Peyer's patch (tissue), 4 donors: ENCODE measurements at regions not wholly inside any gene's neighbourhood (a gene's known extent, or its start where the extent isn't known, plus 50 kb on each side); places are given as distances from the start of the nearest gene placed in this dataset.

ENCODE experiments used
- POLR2A ChIP-seq, 2 donors: fragments of 450-650 bp; IDR thresholded peaks; one replicate each; pipeline ENCODE4 v1.5.1; 2017; ENCODE audit warnings: antibody characterized with exemption in 2 of 2, mild to moderate bottlenecking in 2 of 2, moderate library complexity in 2 of 2
- TF ChIP-seq, protein P1 (sequence below), 6 experiments: fragments of 450-650 bp in 4 of 6; fragments of 200-600 bp in 2 of 6; sonication (generic) in 1 of 6; IDR thresholded peaks; one replicate each; pipeline ENCODE4 v1.5.1; 2017 to 2019; ENCODE audit warnings: antibody characterized with exemption in 6 of 6, mild to moderate bottlenecking in 3 of 6, moderate library complexity in 1 of 6

DNA sequence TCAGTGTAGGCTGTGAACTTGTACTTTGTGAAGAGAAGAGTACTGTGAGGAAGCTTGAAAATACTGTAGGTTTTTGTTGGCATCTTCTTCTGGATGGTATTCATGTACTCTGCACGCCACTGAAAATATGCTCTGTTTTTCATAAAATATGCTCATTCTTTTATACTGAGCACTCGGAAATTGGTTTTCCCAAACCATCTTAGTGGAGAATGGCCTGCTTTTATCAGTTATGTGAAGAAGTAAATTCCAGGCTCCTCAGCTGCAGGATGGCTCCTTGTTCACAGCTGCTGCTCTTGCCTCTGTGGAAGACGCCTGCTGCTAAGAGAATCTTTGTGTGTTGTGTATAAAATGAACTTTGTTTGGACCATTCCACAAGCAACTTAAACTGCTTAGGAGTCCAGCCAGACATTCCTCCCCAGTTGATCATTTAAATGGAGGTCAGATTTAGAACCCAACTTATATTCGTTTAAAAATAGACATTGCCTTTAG lies 443.5 kb upstream of the RGS6 start:
- TF ChIP-seq, protein P1, sequence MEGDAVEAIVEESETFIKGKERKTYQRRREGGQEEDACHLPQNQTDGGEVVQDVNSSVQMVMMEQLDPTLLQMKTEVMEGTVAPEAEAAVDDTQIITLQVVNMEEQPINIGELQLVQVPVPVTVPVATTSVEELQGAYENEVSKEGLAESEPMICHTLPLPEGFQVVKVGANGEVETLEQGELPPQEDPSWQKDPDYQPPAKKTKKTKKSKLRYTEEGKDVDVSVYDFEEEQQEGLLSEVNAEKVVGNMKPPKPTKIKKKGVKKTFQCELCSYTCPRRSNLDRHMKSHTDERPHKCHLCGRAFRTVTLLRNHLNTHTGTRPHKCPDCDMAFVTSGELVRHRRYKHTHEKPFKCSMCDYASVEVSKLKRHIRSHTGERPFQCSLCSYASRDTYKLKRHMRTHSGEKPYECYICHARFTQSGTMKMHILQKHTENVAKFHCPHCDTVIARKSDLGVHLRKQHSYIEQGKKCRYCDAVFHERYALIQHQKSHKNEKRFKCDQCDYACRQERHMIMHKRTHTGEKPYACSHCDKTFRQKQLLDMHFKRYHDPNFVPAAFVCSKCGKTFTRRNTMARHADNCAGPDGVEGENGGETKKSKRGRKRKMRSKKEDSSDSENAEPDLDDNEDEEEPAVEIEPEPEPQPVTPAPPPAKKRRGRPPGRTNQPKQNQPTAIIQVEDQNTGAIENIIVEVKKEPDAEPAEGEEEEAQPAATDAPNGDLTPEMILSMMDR (IDR thresholded peaks at IDR 0.05): no peak
- no peak for TF ChIP-seq POLR2A (IDR thresholded peaks at IDR 0.05)
